GM23338 (cell line): ENCODE measurements at regions not wholly inside any gene's neighbourhood (a gene's known extent, or its start where the extent isn't known, plus 50 kb on each side); places are given as distances from the start of the nearest gene placed in this dataset.
A peak's percentile ranks its signal among the peaks of the same experiment; 100 is the strongest.

ENCODE experiments used
- ATAC-seq: fragments of 200-7000 bp; cut with Tn5 transposase; 3 replicates; pipeline ENCODE4 v1.9.1; 2020
- DNase-seq: peaks from one replicate; pipeline ENCODE4 v3.0.0-alpha.2; 2015; ENCODE audit warnings: low spot score
- H2AFZ ChIP-seq: fragments of 200-600 bp; sonication (generic); 2 replicates; pipeline ENCODE4 v1.8.0; 2016; ENCODE audit warnings: antibody characterized with exemption, mild to moderate bottlenecking, moderate library complexity
- H3F3A ChIP-seq: fragments of 200-600 bp; sonication (generic); replicated peaks from 2 replicates; pipeline ENCODE4 v1.8.0; 2017; ENCODE audit warnings: antibody characterized with exemption, mixed run types, low read depth
- H3K27ac ChIP-seq: fragments of 200-600 bp; sonication (generic); 2 replicates; pipeline ENCODE4 v1.6.1; 2016; ENCODE audit warnings: low read depth
- H3K27me3 ChIP-seq: fragments of 200-600 bp; sonication (generic); 2 replicates; pipeline ENCODE4 v1.8.0; 2016; ENCODE audit warnings: mild to moderate bottlenecking, mixed run types, moderate library complexity; ENCODE audit not compliant: insufficient read depth
- H3K36me3 ChIP-seq: fragments of 200-600 bp; sonication (generic); 2 replicates; pipeline ENCODE4 v1.8.0; 2016; ENCODE audit warnings: mild to moderate bottlenecking; ENCODE audit not compliant: insufficient read depth
- H3K4me1 ChIP-seq: fragments of 200-600 bp; sonication (generic); 2 replicates; pipeline ENCODE4 v1.8.0; 2016; ENCODE audit warnings: mild to moderate bottlenecking, moderate library complexity; ENCODE audit not compliant: insufficient read depth
- H3K4me2 ChIP-seq: fragments of 200-600 bp; sonication (generic); 2 replicates; pipeline ENCODE4 v1.7.1; 2017; ENCODE audit warnings: mixed run types
- H3K4me3 ChIP-seq: fragments of 200-600 bp; sonication (generic); 2 replicates; pipeline ENCODE4 v1.6.1; 2016; ENCODE audit warnings: mixed run types
- H3K79me2 ChIP-seq: fragments of 200-600 bp; sonication (generic); replicated peaks from 2 replicates; pipeline ENCODE4 v1.8.0; 2017; ENCODE audit warnings: mild to moderate bottlenecking; ENCODE audit not compliant: insufficient read depth
- H3K9me2 ChIP-seq: fragments of 200-600 bp; sonication (generic); 2 replicates; pipeline ENCODE4 v1.8.0; 2017; ENCODE audit not compliant: insufficient read depth
- H4K20me1 ChIP-seq: fragments of 200-600 bp; sonication (generic); replicated peaks from 2 replicates; pipeline ENCODE4 v1.8.0; 2017; ENCODE audit warnings: mild to moderate bottlenecking; ENCODE audit not compliant: insufficient read depth
- H3K27ac Mint-ChIP-seq: 2 replicates; pipeline ENCODE4 v1.8.0; 2020; ENCODE audit warnings: inconsistent platforms, mild to moderate bottlenecking, moderate library complexity, mixed read lengths
- H3K27me3 Mint-ChIP-seq: 3 replicates; pipeline ENCODE4 v1.8.0; 2022; ENCODE audit warnings: low read depth, mild to moderate bottlenecking, moderate library complexity, mixed read lengths, inconsistent platforms; ENCODE audit not compliant: insufficient read depth, poor library complexity
- H3K36me3 Mint-ChIP-seq: 3 replicates; pipeline ENCODE4 v1.8.0; 2021; ENCODE audit warnings: low read depth, mild to moderate bottlenecking, inconsistent platforms, moderate library complexity, mixed read lengths
- H3K4me1 Mint-ChIP-seq: 3 replicates; pipeline ENCODE4 v1.8.0; 2020; ENCODE audit warnings: mild to moderate bottlenecking, inconsistent platforms, mixed read lengths
- H3K4me3 Mint-ChIP-seq: 3 replicates; pipeline ENCODE4 v1.8.0; 2021; ENCODE audit warnings: moderate library complexity, mild to moderate bottlenecking, inconsistent platforms, mixed read lengths
- H3K9me3 Mint-ChIP-seq: 3 replicates; pipeline ENCODE4 v1.8.0; 2020; ENCODE audit warnings: moderate library complexity, mild to moderate bottlenecking, inconsistent platforms, mixed read lengths
- CREB1 ChIP-seq: fragments of 250-450 bp; sonication (Bioruptor Pico); IDR thresholded peaks from 2 replicates; pipeline ENCODE4 v1.5.0; 2020; ENCODE audit warnings: low read depth, mild to moderate bottlenecking, moderate library complexity
- CTCF ChIP-seq, 2 experiments: fragments of 200-600 bp in 1 of 2; sonication (generic) in 1 of 2; conservative IDR thresholded peaks; 2 replicates each; pipeline versions ENCODE4 v1.5.1 to v1.6.1; 2016 to 2017; ENCODE audit warnings: antibody characterized with exemption in 2 of 2, low read depth in 2 of 2, mild to moderate bottlenecking in 2 of 2, moderate library complexity in 1 of 2
- ETS1 ChIP-seq: IDR thresholded peaks from 2 replicates; pipeline ENCODE4 v1.6.1; 2016; ENCODE audit warnings: antibody characterized with exemption
- EZH2 ChIP-seq: fragments of 200-600 bp; sonication (generic); IDR thresholded peaks from one replicate; pipeline ENCODE4 v1.8.0; 2017; ENCODE audit warnings: antibody characterized with exemption, mild to moderate bottlenecking, low read depth; ENCODE audit not compliant: unreplicated experiment
- EZH2phosphoT487 ChIP-seq: fragments of 200-600 bp; sonication (generic); IDR thresholded peaks from one replicate; pipeline ENCODE4 v1.8.1; 2018; ENCODE audit warnings: antibody characterized with exemption; ENCODE audit not compliant: unreplicated experiment
- JUNB ChIP-seq: IDR thresholded peaks from one replicate; pipeline ENCODE4 v1.6.1; 2016; ENCODE audit warnings: antibody characterized with exemption; ENCODE audit not compliant: unreplicated experiment
- POLR2AphosphoS5 ChIP-seq: IDR thresholded peaks from 2 replicates; pipeline ENCODE4 v1.6.1; 2016; ENCODE audit warnings: antibody characterized with exemption, low read depth
- ZNF114 ChIP-seq: fragments of 250-450 bp; sonication (Bioruptor Pico); IDR thresholded peaks from 2 replicates; pipeline ENCODE4 v1.5.0; 2020; ENCODE audit warnings: mild to moderate bottlenecking, moderate library complexity
- ZNF331 ChIP-seq: fragments of 250-450 bp; sonication (Bioruptor Pico); IDR thresholded peaks from 2 replicates; pipeline ENCODE4 v1.5.0; 2020; ENCODE audit warnings: low read depth, mild to moderate bottlenecking, moderate library complexity
- ZNF462 ChIP-seq: fragments of 250-450 bp; sonication (Bioruptor Pico); IDR thresholded peaks from 2 replicates; pipeline ENCODE4 v1.5.0; 2020; ENCODE audit warnings: mild to moderate bottlenecking, moderate library complexity

- Histone ChIP-seq H3K4me1 (no peaks in the 10 kb centered on the region), H3K36me3 (no peaks in the 10 kb centered on the region), H3K27ac (no peak overlapping the region), H3K79me2 (no peaks in the 10 kb centered on the region), H3K4me3 (no peak overlapping the region), H2AFZ (no peak overlapping the region), H3K9me2 (no peaks in the 10 kb centered on the region), H4K20me1 (no peaks in the 10 kb centered on the region; the same call in 1 of the 2 replicates), H3F3A (no peaks in the 10 kb centered on the region), H3K27me3 (no peaks in the 10 kb centered on the region), H3K4me2 (no peak overlapping the region)
- Mint-ChIP-seq H3K4me3 (no peak overlapping the region), H3K9me3 (peaks cover 6% of the 10 kb centered on the region), H3K4me1 (no peaks in the 10 kb centered on the region), H3K27ac (no peak overlapping the region), H3K36me3 (no peaks in the 10 kb centered on the region), H3K27me3 (peaks cover 1% of the 10 kb centered on the region)
- peak; percentile 81 for DNase-seq
- ATAC-seq, result no peak; the same call in 2 of the 3 replicates
- peak; percentile 72 to 76 for TF ChIP-seq CTCF (conservative IDR thresholded peaks at IDR 0.05; ENCODE audit: low read depth in 2 of 2)
- no peak for TF ChIP-seq ZNF331 (CRISPR knock-in tag)
Measured at GRCh38 chr16:17544785-17545184, 74.0 kb upstream of the XYLT1 start.

GRCh38 chr16:17544304-17544703, 73.5 kb upstream of the XYLT1 start:
- Histone ChIP-seq H3K4me2 (no peak overlapping the region), H3F3A (no peaks in the 10 kb centered on the region), H3K4me3 (no peak overlapping the region), H3K36me3 (no peaks in the 10 kb centered on the region), H3K27me3 (no peaks in the 10 kb centered on the region), H4K20me1 (no peaks in the 10 kb centered on the region; the same call in 1 of the 2 replicates), H3K4me1 (no peaks in the 10 kb centered on the region), H3K9me2 (no peaks in the 10 kb centered on the region), H3K79me2 (no peaks in the 10 kb centered on the region), H2AFZ (no peak overlapping the region), H3K27ac (no peak overlapping the region)
- ATAC-seq (no peak), DNase-seq (no peak)
- H3K4me3 Mint-ChIP-seq, result no peak overlapping the region
- no peak overlapping the region for H3K27ac Mint-ChIP-seq
- H3K4me1 Mint-ChIP-seq, result no peaks in the 10 kb centered on the region
- peaks cover 1% of the 10 kb centered on the region for H3K27me3 Mint-ChIP-seq
- H3K36me3 Mint-ChIP-seq, result no peaks in the 10 kb centered on the region
- peaks cover 6% of the 10 kb centered on the region for H3K9me3 Mint-ChIP-seq
- no peak for TF ChIP-seq ETS1
- no peak for TF ChIP-seq CTCF (conservative IDR thresholded peaks at IDR 0.05; ENCODE audit: low read depth in 2 of 2)
- no peak for TF ChIP-seq ZNF331 (CRISPR knock-in tag)
- TF ChIP-seq EZH2phosphoT487, result no peak
- no peak for TF ChIP-seq ZNF462 (CRISPR knock-in tag)
- TF ChIP-seq EZH2, result no peak
- no peak for TF ChIP-seq ZNF114
- no peak for TF ChIP-seq JUNB
- no peak for TF ChIP-seq CREB1
- TF ChIP-seq POLR2AphosphoS5, result no peak
